Heart left ventricle (tissue), 16 donors: ENCODE measurements at regions not wholly inside any gene's neighbourhood (a gene's known extent, or its start where the extent isn't known, plus 50 kb on each side); places are given as distances from the start of the nearest gene placed in this dataset.

ENCODE experiments used
- ATAC-seq, 4 donors: fragments of 200-7000 bp; cut with Tn5 transposase; one replicate each; pipeline ENCODE4 v1.9.1; 2020 to 2022; ENCODE audit warnings: moderate library complexity in 4 of 4, mild to moderate bottlenecking in 3 of 4, moderate number of reproducible peaks in 1 of 4
- DNase-seq, 5 donors: peaks; one replicate each; pipeline ENCODE4 v3.0.0-alpha.2; 2020
- H3K27ac ChIP-seq, 12 donors: fragments of 200-600 bp; sonication (generic) in 4 of 12; one replicate each; pipeline versions ENCODE4 v1.5.0 to v1.8.0; 2016 to 2022; ENCODE audit warnings: mild to moderate bottlenecking in 2 of 12
- H3K27me3 ChIP-seq, 9 donors: fragments of 200-600 bp; sonication (generic) in 2 of 9; one replicate each; pipeline versions ENCODE4 v1.5.1 to v1.8.0; 2016 to 2022; ENCODE audit warnings: mild to moderate bottlenecking in 3 of 9
- H3K36me3 ChIP-seq, 9 donors: fragments of 200-600 bp; sonication (generic) in 2 of 9; one replicate each; pipeline versions ENCODE4 v1.5.0 to v1.8.0; 2018 to 2022; ENCODE audit warnings: mild to moderate bottlenecking in 2 of 9
- H3K4me1 ChIP-seq, 12 donors: fragments of 200-600 bp; sonication (generic) in 4 of 12; one replicate each; pipeline versions ENCODE4 v1.5.0 to v1.8.0; 2016 to 2022; ENCODE audit warnings: mild to moderate bottlenecking in 3 of 12
- H3K4me3 ChIP-seq, 12 donors: fragments of 200-600 bp; sonication (generic) in 4 of 12; one replicate each; pipeline versions ENCODE4 v1.5.0 to v1.8.0; 2017 to 2022; ENCODE audit warnings: mild to moderate bottlenecking in 9 of 12, moderate library complexity in 4 of 12
- H3K9me3 ChIP-seq, 12 donors: fragments of 200-600 bp; sonication (generic) in 4 of 12; one replicate each; pipeline versions ENCODE4 v1.5.0 to v1.8.0; 2016 to 2022; ENCODE audit warnings: mild to moderate bottlenecking in 1 of 12
- CTCF ChIP-seq, 12 donors: fragments of 200-600 bp; sonication (generic) in 4 of 12; IDR thresholded peaks; one replicate each; pipeline versions ENCODE4 v1.5.0 to v1.8.0; 2018 to 2022; ENCODE audit warnings: antibody characterized with exemption in 12 of 12, mild to moderate bottlenecking in 5 of 12
- POLR2A ChIP-seq, 2 donors: fragments of 450-650 bp; IDR thresholded peaks; one replicate each; pipeline ENCODE4 v1.6.1; 2017; ENCODE audit warnings: antibody characterized with exemption in 2 of 2, mild to moderate bottlenecking in 2 of 2, moderate library complexity in 2 of 2
- WGBS, 4 donors: extraction: QIAGEN DNeasy Blood & Tissue Kit in 2 of 4; methylation state at CpG; one replicate each; pipeline versions ENCODE4 v1.1.5 to v1.1.7; 2013 to 2018; 5-methylcytosine and 5-hydroxymethylcytosine counted together
- intact Hi-C, 10 donors: fragments of 100-400 bp; cut with DNase I; formaldehyde crosslinking; loops; one replicate each; pipeline versions ENCODE4 v1.11.1 to v1.14.2; 2022
- donor health status: ischemic (EF 13 %, LVEDD 7.1; RV severe dilation, severe dysfunction).
- donor health status: healthy with polysubstance abuse.
- donor health status: DM: no; HTN: yes; CAD: no.
- donor health status: DM: no; HTN: no; CAD: no.
- donor health status: ischemic (EF 25% LVEDD 6.9; RV normal size, moderate dysfunction).
- donor health status: ischemic (EF 25% LVEDD 5.7; RV mildly dilated, moderate dysfunction).
- donor health status: healthy.
- donor health status: DM: yes; HTN: yes; CAD: no.
- donor health status: ischemic (EF 35%, LVEDD 5.7; RV mildly dilated, moderate dysfunction).
- donor health status: nonischemic (EF 11% LVEDD 7.7; RV severe dilation, severe dysfunction).
- donor health status: DM: yes; HTN: yes; CAD: no.
- donor health status: PGD.
- donor health status: ischemic (EF 29% LVEDD 5.4; RV normal size, mild dysfunction).
- donor health status: nonischemic (EF 23%, LVEDD 6.1; RV moderate dilation, normal function).

DNA sequence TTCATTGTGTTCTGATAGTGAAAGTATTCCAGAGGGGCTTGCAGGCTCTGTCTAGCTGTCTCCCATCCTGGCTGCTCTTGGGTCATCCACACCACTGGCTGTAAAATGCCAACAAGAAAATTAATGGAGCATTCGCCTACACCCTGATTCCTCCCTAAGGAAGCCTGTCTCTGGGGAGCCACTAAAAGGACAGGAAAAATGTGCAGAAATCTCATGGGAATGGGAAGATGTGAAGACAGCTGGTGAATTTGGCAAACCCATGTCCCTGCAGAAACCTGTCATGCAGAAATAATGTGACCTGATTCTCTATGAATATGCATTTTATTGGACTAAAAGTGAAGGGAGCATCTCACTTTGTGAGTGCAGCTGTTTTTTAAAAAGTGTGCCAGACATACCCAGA lies 265.6 kb downstream of the TUSC1 start:
- WGBS, 4 donors: 62 to 75% (median 65%) methylated on average over 1 of the region's 1 CpG
- intact Hi-C loops: loop anchor here in 1 of 10 donors (10.0 kb wide), 1 partner anchor 62 kb away; no protein-coding TSS in a partner anchor
- ATAC-seq (no peak), DNase-seq (no peak)
- Histone ChIP-seq H3K27ac (no peak overlapping the region), H3K9me3 (no peaks in the 10 kb centered on the region), H3K4me1 (no peaks in the 10 kb centered on the region), H3K36me3 (no peaks in the 10 kb centered on the region), H3K4me3 (no peak overlapping the region), H3K27me3 (peaks cover 0 to under 1% (median 0%) of the 10 kb centered on the region in 9 donors)
- TF ChIP-seq POLR2A (IDR thresholded peaks at IDR 0.05) (no peak), CTCF (IDR thresholded peaks at IDR 0.05) (no peak)

- intact Hi-C loops: no loop called here
These were observed 280.5 kb downstream of the TUSC1 start for GRCh38 chr9:25397746-25398145.

DNA sequence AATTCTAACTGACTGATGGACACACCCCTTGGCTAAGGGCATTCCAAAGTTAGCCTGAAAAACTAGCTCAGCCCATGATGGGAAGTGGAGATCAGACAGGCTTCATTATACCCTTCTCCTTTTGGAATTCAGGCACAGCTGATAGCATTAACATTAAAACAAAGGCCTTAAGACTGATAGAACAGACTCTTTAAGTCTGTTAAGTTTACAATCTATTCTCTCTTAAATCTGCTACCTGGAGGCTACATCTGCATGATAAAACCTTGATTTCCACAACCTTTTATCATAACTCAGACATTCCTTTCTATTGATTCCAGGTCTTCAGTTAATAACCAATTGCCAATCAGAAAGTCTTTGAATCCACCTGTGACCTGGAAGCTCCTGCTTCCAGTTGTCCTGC lies 281.4 kb downstream of the TUSC1 start:
- intact Hi-C loops: no loop called here
- ATAC-seq: no peak
- no peak for DNase-seq
- Histone ChIP-seq H3K36me3 (no peaks in the 10 kb centered on the region), H3K27me3 (no peaks in the 10 kb centered on the region), H3K27ac (no peak overlapping the region), H3K9me3 (no peaks in the 10 kb centered on the region), H3K4me1 (no peaks in the 10 kb centered on the region), H3K4me3 (no peak overlapping the region)
- TF ChIP-seq POLR2A (IDR thresholded peaks at IDR 0.05) (no peak), CTCF (IDR thresholded peaks at IDR 0.05) (no peak)

More at GRCh38 chr9:25397746-25398145, 280.5 kb downstream of the TUSC1 start:
- no peak overlapping the region for H3K4me3 ChIP-seq
- no peak overlapping the region for H3K27ac ChIP-seq
- H3K9me3 ChIP-seq: no peaks in the 10 kb centered on the region
- no peaks in the 10 kb centered on the region for H3K4me1 ChIP-seq
- no peaks in the 10 kb centered on the region for H3K27me3 ChIP-seq
- no peaks in the 10 kb centered on the region for H3K36me3 ChIP-seq
- DNase-seq (no peak), ATAC-seq (no peak)
- TF ChIP-seq POLR2A (IDR thresholded peaks at IDR 0.05) (no peak), CTCF (IDR thresholded peaks at IDR 0.05) (no peak)

GRCh38 chr9:25381141-25381540 lies 297.1 kb downstream of the TUSC1 start:
- H3K27me3 ChIP-seq: peaks cover 0 to 3% (median 0%) of the 10 kb centered on the region in 9 donors
- TF ChIP-seq POLR2A (IDR thresholded peaks at IDR 0.05) (no peak), CTCF (IDR thresholded peaks at IDR 0.05) (no peak)
- intact Hi-C loops: no loop called here
- no peak overlapping the region for H3K27ac ChIP-seq
- no peaks in the 10 kb centered on the region for H3K36me3 ChIP-seq
- ATAC-seq (no peak), DNase-seq (no peak)
- WGBS, 4 donors: 66 to 84% (median 81%) methylated on average over 1 of the region's 1 CpG
- H3K4me1 ChIP-seq: no peaks in the 10 kb centered on the region
- H3K4me3 ChIP-seq: no peak overlapping the region
- no peaks in the 10 kb centered on the region for H3K9me3 ChIP-seq
